CD14-positive monocyte (primary cell): ENCODE measurements at regions not wholly inside any gene's neighbourhood (a gene's known extent, or its start where the extent isn't known, plus 50 kb on each side); places are given as distances from the start of the nearest gene placed in this dataset.
"Not testable (repeated sequence)": the region's sequence is repeated elsewhere in the genome, so short reads cannot be mapped to it uniquely, and the experiment has no call there.

Source experiments
- DNase-seq, 3 donors: peaks; one replicate each; pipeline ENCODE4 v3.0.0-alpha.2; 2011 to 2022
- H2AFZ ChIP-seq: 2 replicates; pipeline ENCODE4 v1.6.0; 2012; ENCODE audit warnings: mild to moderate bottlenecking, low read depth, low read length, inconsistent platforms; ENCODE audit not compliant: insufficient read depth, poor library complexity, severe bottlenecking
- H3K27ac ChIP-seq, 2 donors: 1 replicate in 1 of 2; 2 replicates in 1 of 2; pipeline ENCODE4 v1.5.1; 2012 to 2013; ENCODE audit warnings: low read length in 2 of 2, control low read depth in 1 of 2, inconsistent platforms in 1 of 2, low read depth in 1 of 2, mild to moderate bottlenecking in 1 of 2
- H3K27me3 ChIP-seq, 2 donors: one replicate each; pipeline versions ENCODE4 v1.6.0 to v1.6.1; 2011 to 2013; ENCODE audit warnings: low read length in 2 of 2; ENCODE audit not compliant: control insufficient read depth in 2 of 2, insufficient read depth in 2 of 2
- H3K36me3 ChIP-seq, 2 donors: replicated peaks in 1 of 2; 1 replicate in 1 of 2; 2 replicates in 1 of 2; pipeline versions ENCODE4 v1.5.1 to v1.6.1; 2012 to 2013; ENCODE audit warnings: low read length in 2 of 2, control low read depth in 1 of 2, inconsistent platforms in 1 of 2, mild to moderate bottlenecking in 1 of 2; ENCODE audit not compliant: insufficient read depth in 2 of 2, control insufficient read depth in 1 of 2
- H3K4me1 ChIP-seq, 2 donors: 1 replicate in 1 of 2; 2 replicates in 1 of 2; pipeline versions ENCODE4 v1.5.1 to v1.6.1; 2012 to 2013; ENCODE audit warnings: low read length in 2 of 2, control low read depth in 1 of 2, inconsistent platforms in 1 of 2, mild to moderate bottlenecking in 1 of 2, moderate library complexity in 1 of 2; ENCODE audit not compliant: insufficient read depth in 2 of 2, control insufficient read depth in 1 of 2
- H3K4me2 ChIP-seq: replicated peaks from 2 replicates; pipeline ENCODE3; 2012; ENCODE audit warnings: low read length, moderate library complexity, mild to moderate bottlenecking; ENCODE audit not compliant: poor library complexity, severe bottlenecking; ENCODE audit errors: extremely low read depth
- H3K4me3 ChIP-seq, 3 experiments: fragments of 200-600 bp in 1 of 3; sonication (generic) in 1 of 3; replicated peaks in 1 of 3; 1 replicate in 2 of 3; 2 replicates in 1 of 3; pipeline ENCODE4 v1.5.1; 2011 to 2013; ENCODE audit warnings: low read length in 3 of 3, mild to moderate bottlenecking in 3 of 3, control low read depth in 2 of 3, low read depth in 2 of 3, inconsistent platforms in 1 of 3, moderate library complexity in 1 of 3
- H3K79me2 ChIP-seq: 2 replicates; pipeline ENCODE4 v1.6.0; 2012; ENCODE audit warnings: mild to moderate bottlenecking, control low read depth, inconsistent platforms, low read length, moderate library complexity; ENCODE audit not compliant: insufficient read depth
- H3K9ac ChIP-seq: 2 replicates; pipeline ENCODE4 v1.6.0; 2017; ENCODE audit warnings: low read length, mild to moderate bottlenecking; ENCODE audit not compliant: insufficient read depth, poor library complexity, severe bottlenecking
- H3K9me3 ChIP-seq, 2 donors: replicated peaks in 1 of 2; 1 replicate in 1 of 2; 2 replicates in 1 of 2; pipeline versions ENCODE4 v1.5.1 to v1.6.1; 2012 to 2013; ENCODE audit warnings: low read length in 2 of 2, control low read depth in 1 of 2; ENCODE audit not compliant: control insufficient read depth in 1 of 2, insufficient read depth in 1 of 2
- H4K20me1 ChIP-seq: 2 replicates; pipeline ENCODE4 v1.6.0; 2012; ENCODE audit warnings: mild to moderate bottlenecking, low read length, control low read depth, moderate library complexity; ENCODE audit not compliant: insufficient read depth
- H3K27ac Mint-ChIP-seq, 7 donors: one replicate each; pipeline ENCODE4 v1.8.0; 2020; ENCODE audit warnings: mild to moderate bottlenecking in 7 of 7, mixed read lengths in 7 of 7, moderate library complexity in 6 of 7, inconsistent platforms in 2 of 7
- H3K27me3 Mint-ChIP-seq, 3 donors: one replicate each; pipeline ENCODE4 v1.8.0; 2021 to 2022; ENCODE audit warnings: low read depth in 3 of 3, mild to moderate bottlenecking in 3 of 3, mixed read lengths in 3 of 3, moderate library complexity in 3 of 3, inconsistent platforms in 1 of 3
- H3K36me3 Mint-ChIP-seq, 2 donors: one replicate each; pipeline ENCODE4 v1.8.0; 2020; ENCODE audit warnings: mixed read lengths in 2 of 2, inconsistent platforms in 1 of 2, mild to moderate bottlenecking in 1 of 2
- H3K4me1 Mint-ChIP-seq: one replicate; pipeline ENCODE4 v1.8.0; 2020; ENCODE audit warnings: mild to moderate bottlenecking, mixed read lengths
- H3K4me3 Mint-ChIP-seq, 2 donors: one replicate each; pipeline ENCODE4 v1.8.0; 2020; ENCODE audit warnings: mild to moderate bottlenecking in 2 of 2, mixed read lengths in 2 of 2, moderate library complexity in 1 of 2
- H3K9me3 Mint-ChIP-seq, 7 donors: one replicate each; pipeline ENCODE4 v1.8.0; 2020 to 2022; ENCODE audit warnings: mixed read lengths in 7 of 7, mild to moderate bottlenecking in 6 of 7, moderate library complexity in 6 of 7, inconsistent platforms in 2 of 7
- WGBS: methylation state at CpG from one replicate; pipeline ENCODE4 v1.1.5; 2013; ENCODE audit warnings: missing lambda C conversion rate; ENCODE audit not compliant: insufficient coverage; 5-methylcytosine and 5-hydroxymethylcytosine counted together
- intact Hi-C, 2 donors: fragments of 100-400 bp; cut with micrococcal nuclease; formaldehyde crosslinking; loops; one replicate each; pipeline versions ENCODE4 v1.15.0 to v1.15.1; 2023

GRCh38 chr10:47609311-47609710, 85.9 kb upstream of the AGAP9 start:
- intact Hi-C loops: not testable (repeated sequence)

GRCh38 chr10:47605791-47606773, 82.6 kb upstream of the AGAP9 start:
- H3K27me3 Mint-ChIP-seq, H3K27ac ChIP-seq, H3K4me2 ChIP-seq, H3K9me3 Mint-ChIP-seq, H3K9me3 ChIP-seq, H3K4me1 ChIP-seq, H3K27ac Mint-ChIP-seq, DNase-seq, H2AFZ ChIP-seq, H3K27me3 ChIP-seq, H3K36me3 ChIP-seq, intact Hi-C loops, H4K20me1 ChIP-seq, H3K36me3 Mint-ChIP-seq, H3K4me1 Mint-ChIP-seq, H3K4me3 ChIP-seq, H3K9ac ChIP-seq, H3K4me3 Mint-ChIP-seq, H3K79me2 ChIP-seq: not testable (repeated sequence)
- WGBS: no CpG with 5 or more reads among the region's 1 CpG

More at GRCh38 chr10:47609311-47609710, 85.9 kb upstream of the AGAP9 start:
- H3K4me1 ChIP-seq, H3K79me2 ChIP-seq, H3K27ac ChIP-seq, H3K4me3 Mint-ChIP-seq, H3K4me2 ChIP-seq, H3K9me3 Mint-ChIP-seq, H3K9ac ChIP-seq, H3K4me1 Mint-ChIP-seq, H3K27me3 ChIP-seq, H3K36me3 ChIP-seq, H3K27ac Mint-ChIP-seq, H3K4me3 ChIP-seq, H3K9me3 ChIP-seq, H4K20me1 ChIP-seq, H2AFZ ChIP-seq, H3K36me3 Mint-ChIP-seq, H3K27me3 Mint-ChIP-seq, DNase-seq: not testable (repeated sequence)
- no CpG with 5 or more reads among the region's 3 CpGs for WGBS

- H3K4me1 Mint-ChIP-seq, H3K27me3 Mint-ChIP-seq, H4K20me1 ChIP-seq, intact Hi-C loops, H3K27me3 ChIP-seq, H3K27ac Mint-ChIP-seq, H3K4me1 ChIP-seq, H3K4me3 ChIP-seq, H3K36me3 Mint-ChIP-seq, H3K9me3 Mint-ChIP-seq, H3K79me2 ChIP-seq, H3K9ac ChIP-seq, H3K9me3 ChIP-seq, DNase-seq, H2AFZ ChIP-seq, H3K4me3 Mint-ChIP-seq, H3K4me2 ChIP-seq, H3K27ac ChIP-seq, H3K36me3 ChIP-seq: not testable (repeated sequence)
- WGBS: no CpG with 5 or more reads among the region's 2 CpGs
Measured at GRCh38 chr10:47600604-47601003, 77.2 kb upstream of the AGAP9 start.

- not testable (repeated sequence) for H3K9me3 Mint-ChIP-seq, H3K4me1 Mint-ChIP-seq
Measured at GRCh38 chr10:47600127-47600526, 76.7 kb upstream of the AGAP9 start.

More at GRCh38 chr10:47600127-47600526, 76.7 kb upstream of the AGAP9 start:
- H3K9me3 ChIP-seq, DNase-seq, H2AFZ ChIP-seq, H3K79me2 ChIP-seq, H3K27me3 Mint-ChIP-seq, H3K4me3 ChIP-seq, H3K36me3 Mint-ChIP-seq, H3K27ac ChIP-seq, H3K9ac ChIP-seq, H3K4me3 Mint-ChIP-seq, H3K4me1 ChIP-seq, H3K27ac Mint-ChIP-seq, H3K4me2 ChIP-seq, H4K20me1 ChIP-seq, intact Hi-C loops, H3K36me3 ChIP-seq, H3K27me3 ChIP-seq: not testable (repeated sequence)
- WGBS: no CpG with 5 or more reads among the region's 15 CpGs
